Muscle of leg (tissue), 3 donors: ENCODE measurements at regions not wholly inside any gene's neighbourhood (a gene's known extent, or its start where the extent isn't known, plus 50 kb on each side); places are given as distances from the start of the nearest gene placed in this dataset.

Experiments used
- DNase-seq: peaks from one replicate; pipeline ENCODE4 v3.0.0; 2013
- H3K27ac ChIP-seq: one replicate; pipeline ENCODE4 v1.5.1; 2013; ENCODE audit warnings: mild to moderate bottlenecking, low read length, control low read depth
- H3K27me3 ChIP-seq: one replicate; pipeline ENCODE4 v1.6.1; 2013; ENCODE audit warnings: low read length; ENCODE audit not compliant: control insufficient read depth, insufficient read depth
- H3K36me3 ChIP-seq: one replicate; pipeline ENCODE4 v1.6.1; 2013; ENCODE audit warnings: low read length; ENCODE audit not compliant: control insufficient read depth, insufficient read depth
- H3K4me1 ChIP-seq: one replicate; pipeline ENCODE4 v1.6.1; 2013; ENCODE audit warnings: low read length; ENCODE audit not compliant: control insufficient read depth, insufficient read depth
- H3K4me3 ChIP-seq: one replicate; pipeline ENCODE4 v1.5.1; 2013; ENCODE audit warnings: low read length, control low read depth
- H3K9me3 ChIP-seq: replicated peaks from 2 replicates; pipeline ENCODE4 v1.6.1; 2013; ENCODE audit warnings: low read depth, low read length; ENCODE audit not compliant: control insufficient read depth
- WGBS: methylation state at CpG from one replicate; pipeline ENCODE4 v1.1.5; 2013; ENCODE audit warnings: missing lambda C conversion rate; ENCODE audit not compliant: insufficient coverage; 5-methylcytosine and 5-hydroxymethylcytosine counted together

DNA sequence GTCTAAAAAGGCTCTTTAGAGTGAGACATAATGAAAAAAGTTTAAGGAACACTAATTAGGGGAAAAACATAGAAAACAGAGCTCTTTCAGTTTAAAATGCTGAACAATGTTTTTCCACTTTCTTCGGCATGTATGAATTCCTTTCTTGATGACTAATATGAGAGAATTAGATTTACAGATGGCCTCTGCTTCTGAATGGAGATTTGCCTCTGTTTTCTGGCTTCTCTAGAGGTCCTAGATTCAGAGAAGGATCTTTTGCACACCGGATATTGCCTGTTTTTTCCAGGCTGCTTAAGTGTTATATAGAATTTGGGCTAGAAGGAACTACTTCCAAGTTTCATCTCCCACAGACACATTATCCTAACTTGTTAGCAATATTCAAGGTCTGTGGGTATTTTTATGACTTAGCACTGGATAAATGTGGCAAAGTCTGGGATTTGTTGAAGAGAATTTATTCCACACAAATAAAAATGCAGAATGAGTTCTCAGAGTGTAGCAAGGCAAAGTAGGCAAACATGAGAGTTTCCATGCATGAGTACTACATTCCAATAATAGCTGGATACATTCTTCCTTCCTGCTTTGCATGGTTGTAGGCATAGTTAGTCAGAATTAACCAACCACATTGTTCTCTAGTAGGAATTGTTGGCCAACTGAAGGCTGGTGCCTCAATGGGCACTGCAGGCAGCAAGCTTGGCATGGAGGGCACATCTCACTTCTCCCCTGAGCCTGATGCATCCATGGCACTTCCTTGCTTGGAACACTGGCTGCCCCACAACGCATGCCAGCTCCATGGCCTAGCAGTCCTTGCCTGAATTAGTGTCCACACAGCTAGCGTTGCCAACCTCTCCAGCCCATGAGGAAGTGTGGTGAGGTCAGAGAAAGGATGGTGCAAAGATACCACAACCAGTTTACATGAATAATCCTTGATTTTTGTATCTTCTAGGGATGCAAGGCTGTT is 224.2 kb downstream of the CLIC5 start:
- H3K9me3 ChIP-seq = no peaks in the 10 kb centered on the region
- no peaks in the 10 kb centered on the region for H3K27me3 ChIP-seq
- peak overlapping the region; percentile 36 for H3K27ac ChIP-seq
- peak; percentile 80 for DNase-seq
- no peak overlapping the region for H3K4me3 ChIP-seq
- no peaks in the 10 kb centered on the region for H3K36me3 ChIP-seq
- peaks cover 9% of the 10 kb centered on the region for H3K4me1 ChIP-seq
- no CpG with 5 or more reads among the region's 4 CpGs for WGBS

DNA sequence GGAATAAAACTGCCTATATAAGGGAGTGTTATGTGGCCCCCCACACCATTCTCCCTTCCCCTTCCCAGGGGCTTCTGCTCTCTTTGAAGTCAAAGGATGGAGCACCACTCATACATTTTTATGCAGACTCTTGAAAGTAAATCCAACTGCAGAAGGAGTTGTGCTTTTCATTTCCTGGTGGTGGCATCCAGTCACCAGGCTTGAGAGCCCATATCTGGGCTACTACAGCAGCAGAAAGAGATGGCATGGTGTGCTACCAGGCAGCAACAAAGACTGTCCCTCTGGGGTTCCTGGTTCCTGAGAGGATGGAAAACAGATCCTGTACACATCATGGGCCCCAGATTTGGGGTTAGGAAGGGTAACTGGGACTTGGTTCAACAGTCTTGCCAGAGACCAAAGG is 226.4 kb downstream of the CLIC5 start:
- Histone ChIP-seq H3K27me3 (no peaks in the 10 kb centered on the region), H3K9me3 (no peaks in the 10 kb centered on the region)

DNA sequence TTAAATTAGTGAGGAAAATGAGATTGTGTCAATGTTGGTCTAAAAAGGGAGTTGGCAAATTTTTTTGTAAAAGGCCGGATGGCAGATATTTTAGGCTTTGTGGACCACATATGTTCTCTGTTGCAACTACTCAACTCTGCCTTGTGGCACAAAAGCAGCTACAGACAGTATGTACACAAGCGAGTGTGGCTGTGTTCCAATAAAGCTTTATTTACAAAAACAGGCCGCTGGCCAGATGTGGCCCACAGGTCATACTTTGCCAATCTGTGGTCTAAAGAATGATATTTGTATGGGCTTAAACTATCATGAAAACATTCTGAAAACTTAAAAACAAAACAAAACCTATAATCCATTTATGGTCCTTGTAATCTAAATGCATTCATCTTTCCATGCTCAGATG is 228.3 kb downstream of the CLIC5 start:
- Histone ChIP-seq H3K4me3 (no peak overlapping the region), H3K27me3 (no peaks in the 10 kb centered on the region), H3K36me3 (no peaks in the 10 kb centered on the region), H3K4me1 (peaks cover 9% of the 10 kb centered on the region), H3K27ac (no peak overlapping the region), H3K9me3 (no peaks in the 10 kb centered on the region)
- DNase-seq = no peak
- WGBS = 70% methylated on average over 2 of the region's 3 CpGs

More for the DNA sequence above, 226.4 kb downstream of the CLIC5 start:
- no peaks in the 10 kb centered on the region for H3K36me3 ChIP-seq
- no peak overlapping the region for H3K4me3 ChIP-seq
- no peak for DNase-seq
- peaks cover 9% of the 10 kb centered on the region for H3K4me1 ChIP-seq
- H3K27ac ChIP-seq = no peak overlapping the region

DNA sequence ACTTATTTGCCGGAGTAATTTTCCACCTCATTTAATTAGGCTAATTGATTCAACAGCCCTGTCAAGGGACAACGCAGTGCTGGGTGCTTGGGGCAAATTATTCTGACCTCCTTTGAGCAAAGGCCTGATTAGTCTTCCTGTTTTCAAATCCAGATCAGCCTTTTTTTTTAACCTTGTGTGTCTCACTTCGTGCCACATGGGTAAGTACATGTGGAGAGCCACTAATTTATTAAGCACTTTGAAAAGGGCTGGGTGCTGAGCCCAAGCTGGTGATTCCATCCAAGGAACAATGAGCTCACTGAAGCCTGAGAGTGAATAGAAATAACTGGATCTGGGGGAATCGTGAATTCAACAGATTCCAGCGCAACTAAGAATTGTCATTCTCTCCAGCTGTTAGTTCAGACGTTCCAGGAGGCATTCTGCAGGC is 229.3 kb downstream of the CLIC5 start:
- peak; percentile 79 for DNase-seq

DNA sequence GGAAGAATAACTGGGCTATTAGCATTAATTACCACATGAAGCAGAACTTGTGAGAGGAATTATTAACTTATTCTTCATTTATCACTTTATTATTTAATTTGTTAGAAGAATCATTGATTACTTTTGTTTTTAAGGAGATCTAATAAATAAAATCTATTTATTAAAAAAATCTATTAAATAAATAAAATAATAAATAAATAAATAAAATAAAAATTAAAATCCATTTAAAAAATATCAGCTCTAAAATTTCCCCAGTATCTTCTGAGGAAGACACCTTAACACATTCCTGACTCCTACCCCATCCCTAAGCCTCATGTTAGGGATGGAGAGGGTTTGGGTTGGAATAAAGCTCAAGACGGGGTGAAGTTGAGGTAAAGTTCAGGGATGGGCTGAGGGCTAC is 231.4 kb downstream of the CLIC5 start:
- no peaks in the 10 kb centered on the region for H3K27me3 ChIP-seq
- peaks cover 6% of the 10 kb centered on the region for H3K4me1 ChIP-seq
- H3K9me3 ChIP-seq = no peaks in the 10 kb centered on the region
- WGBS = no CpG with 5 or more reads among the region's 1 CpG
- H3K27ac ChIP-seq = no peak overlapping the region
- no peak for DNase-seq
- no peaks in the 10 kb centered on the region for H3K36me3 ChIP-seq
- H3K4me3 ChIP-seq = no peak overlapping the region

More for the DNA sequence above, 229.3 kb downstream of the CLIC5 start:
- peak overlapping the region; percentile 56 for H3K27ac ChIP-seq
- H3K27me3 ChIP-seq = no peaks in the 10 kb centered on the region
- no peaks in the 10 kb centered on the region for H3K9me3 ChIP-seq
- WGBS = 39% methylated on average over 2 of the region's 6 CpGs
- no peaks in the 10 kb centered on the region for H3K36me3 ChIP-seq
- peaks cover 6% of the 10 kb centered on the region for H3K4me1 ChIP-seq
- H3K4me3 ChIP-seq = no peak overlapping the region

DNA sequence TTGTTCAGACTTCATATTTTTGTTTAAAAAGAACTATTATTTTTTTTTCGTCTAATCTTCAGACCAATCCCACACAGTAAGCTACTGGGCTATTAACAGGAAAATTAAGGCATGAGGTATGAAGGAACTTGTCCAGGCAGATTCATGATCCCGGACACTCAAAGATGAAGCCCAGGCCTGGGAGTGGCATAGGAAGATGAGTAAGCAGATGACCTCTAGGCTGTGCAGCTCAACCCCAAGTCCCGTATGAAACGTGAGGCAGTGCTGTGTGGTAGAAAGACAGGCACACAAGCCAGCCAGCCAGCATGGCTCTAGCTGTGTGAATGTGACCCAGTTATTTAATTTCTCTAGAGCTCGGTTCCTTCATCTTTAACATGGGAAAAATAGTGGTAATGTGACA is 231.9 kb downstream of the CLIC5 start:
- H3K27ac ChIP-seq = no peak overlapping the region
- WGBS = 79% methylated on average over 3 of the region's 5 CpGs
- H3K36me3 ChIP-seq = no peaks in the 10 kb centered on the region
- no peaks in the 10 kb centered on the region for H3K27me3 ChIP-seq
- no peaks in the 10 kb centered on the region for H3K9me3 ChIP-seq
- H3K4me3 ChIP-seq = no peak overlapping the region
- DNase-seq = no peak
- H3K4me1 ChIP-seq = peaks cover 6% of the 10 kb centered on the region

DNA sequence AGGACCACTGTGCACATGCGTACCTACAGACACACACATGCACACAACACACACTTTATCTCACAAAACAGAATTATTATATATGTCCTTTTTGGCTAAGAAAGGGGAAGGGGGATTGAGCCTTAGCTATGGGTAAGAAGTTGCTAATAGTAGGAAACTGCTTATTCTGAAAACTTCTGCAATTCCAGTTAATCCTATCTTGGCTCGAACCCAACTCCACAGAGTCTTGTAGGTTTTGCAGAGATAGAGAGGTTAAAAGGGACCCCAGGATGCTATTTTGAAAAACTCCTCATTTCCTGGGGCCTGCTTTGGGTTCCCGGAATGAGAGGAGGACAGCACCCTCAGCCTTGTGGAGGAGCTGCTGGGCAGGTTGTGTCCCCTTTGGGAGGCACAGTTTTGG is 233.8 kb downstream of the CLIC5 start:
- no peaks in the 10 kb centered on the region for H3K9me3 ChIP-seq
- no peaks in the 10 kb centered on the region for H3K27me3 ChIP-seq
- DNase-seq = peak; percentile 41
- H3K27ac ChIP-seq = no peak overlapping the region
- WGBS = 50% methylated on average over 1 of the region's 3 CpGs
- no peaks in the 10 kb centered on the region for H3K36me3 ChIP-seq
- no peak overlapping the region for H3K4me3 ChIP-seq
- H3K4me1 ChIP-seq = peaks cover 6% of the 10 kb centered on the region

DNA sequence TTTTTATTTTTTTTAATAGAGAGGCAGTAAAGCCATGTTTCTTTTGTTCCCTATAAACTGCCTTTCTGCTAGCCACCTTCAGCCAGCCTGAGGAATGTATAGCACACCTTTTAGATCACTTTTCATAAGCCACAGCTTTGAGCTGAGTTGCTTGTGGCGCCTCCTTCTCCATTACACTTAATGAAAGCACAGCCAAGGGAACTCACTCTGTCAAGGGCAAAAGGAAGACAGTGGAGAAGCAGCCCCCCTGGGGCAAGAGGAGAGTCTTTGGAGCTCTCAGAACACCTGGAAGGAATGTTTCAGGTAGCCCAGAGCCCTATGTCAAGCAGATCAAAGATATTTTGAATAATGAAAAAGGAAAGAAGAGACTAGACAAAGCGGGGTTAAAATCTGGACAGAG is 235.1 kb downstream of the CLIC5 start:
- 86% methylated on average over 1 of the region's 2 CpGs for WGBS
- Histone ChIP-seq H3K27ac (no peak overlapping the region), H3K9me3 (no peaks in the 10 kb centered on the region), H3K27me3 (no peaks in the 10 kb centered on the region), H3K36me3 (no peaks in the 10 kb centered on the region), H3K4me1 (no peaks in the 10 kb centered on the region), H3K4me3 (no peak overlapping the region)
- no peak for DNase-seq

DNA sequence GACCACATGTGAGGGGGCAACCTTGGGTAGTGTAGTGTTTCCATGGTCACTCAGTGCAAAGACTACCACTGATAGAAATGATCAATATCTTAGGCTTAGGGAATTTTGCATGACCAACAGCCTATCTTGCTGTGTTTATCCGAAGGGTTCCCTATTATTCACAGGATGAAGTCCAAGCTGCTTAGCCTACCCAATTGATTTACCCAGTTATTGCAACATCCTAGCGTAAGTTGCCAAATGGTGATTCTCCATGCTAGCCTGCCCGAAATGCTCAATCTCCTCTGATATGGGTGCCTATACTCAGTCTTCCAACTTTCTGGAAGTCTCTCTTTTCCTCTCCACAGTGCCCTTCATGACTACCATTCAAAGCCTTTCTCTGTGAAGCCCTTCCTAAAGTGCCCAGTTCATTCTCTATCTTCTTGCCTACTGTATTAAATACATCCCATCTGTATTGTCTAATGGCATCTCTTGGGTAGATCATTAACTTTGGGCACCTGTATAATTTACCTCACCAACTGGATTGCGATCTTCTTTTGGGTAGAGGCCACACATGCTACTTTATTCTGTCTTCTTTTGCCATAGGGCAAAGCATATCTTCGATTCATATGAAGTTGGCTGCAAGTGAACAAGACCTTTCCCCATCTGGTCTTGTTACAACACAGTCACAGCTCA is 240.5 kb downstream of the CLIC5 start:
- DNase-seq = no peak
- H3K27ac ChIP-seq = no peak overlapping the region
- H3K4me1 ChIP-seq = no peaks in the 10 kb centered on the region
- 84% methylated on average over 4 of the region's 5 CpGs for WGBS
- H3K4me3 ChIP-seq = no peak overlapping the region
- H3K9me3 ChIP-seq = peaks cover 2% of the 10 kb centered on the region
- H3K36me3 ChIP-seq = no peaks in the 10 kb centered on the region
- no peaks in the 10 kb centered on the region for H3K27me3 ChIP-seq

DNA sequence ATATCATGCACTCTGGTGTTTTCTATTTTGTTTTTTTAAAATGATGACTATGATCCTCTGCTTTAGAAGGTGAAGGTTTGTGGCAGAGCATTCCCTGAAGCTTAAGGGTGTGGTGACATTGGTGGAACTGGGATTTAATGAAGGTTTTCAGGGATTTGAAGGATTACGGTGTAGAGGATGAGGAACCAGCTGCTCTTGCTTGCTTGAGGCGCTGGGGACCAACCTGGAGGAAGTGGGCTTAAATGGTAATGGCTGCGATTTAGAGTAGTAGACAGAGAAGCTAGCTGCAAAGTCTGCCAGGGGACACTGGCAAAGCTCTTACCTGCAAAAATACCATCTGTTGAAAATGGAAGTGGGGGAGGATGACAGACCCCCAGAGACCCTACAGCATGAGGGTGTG is 241.8 kb downstream of the CLIC5 start:
- peaks cover 3% of the 10 kb centered on the region for H3K9me3 ChIP-seq
- H3K27ac ChIP-seq = no peak overlapping the region
- H3K4me3 ChIP-seq = no peak overlapping the region
- DNase-seq = no peak
- no peaks in the 10 kb centered on the region for H3K27me3 ChIP-seq
- no peaks in the 10 kb centered on the region for H3K4me1 ChIP-seq
- WGBS = 88% methylated on average over 3 of the region's 3 CpGs
- no peaks in the 10 kb centered on the region for H3K36me3 ChIP-seq
